Activated CD4-positive, alpha-beta T cell treated with anti-CD3 and anti-CD28 coated beads, Interleukin-2, Interleukin-4, amounts not matched to agents 100 ng/mL and 50 ng/mL, durations not matched to agents 16 hours and 8 hours (primary cell): ENCODE measurements at regions not wholly inside any gene's neighbourhood (a gene's known extent, or its start where the extent isn't known, plus 50 kb on each side); places are given as distances from the start of the nearest gene placed in this dataset.

Experiments
- DNase-seq: peaks from one replicate; pipeline ENCODE4 v3.0.0-alpha.2; 2020; ENCODE audit warnings: low spot score

GRCh38 chr5:114657342-114658130, 295.7 kb downstream of the KCNN2 start:
- no peak for DNase-seq

GRCh38 chr5:114649878-114650277, 288.0 kb downstream of the KCNN2 start:
- no peak for DNase-seq

- DNase-seq = no peak
Measured at GRCh38 chr5:114648940-114649339, 287.1 kb downstream of the KCNN2 start.

- DNase-seq = no peak
Measured at GRCh38 chr5:114644576-114644975, 282.7 kb downstream of the KCNN2 start.

- DNase-seq = no peak
Measured at GRCh38 chr5:114636271-114636670, 274.4 kb downstream of the KCNN2 start.

GRCh38 chr5:114634967-114635901, 273.4 kb downstream of the KCNN2 start:
- no peak for DNase-seq

- no peak for DNase-seq
Measured at GRCh38 chr5:114634517-114634916, 272.6 kb downstream of the KCNN2 start.

GRCh38 chr5:114612406-114612805, 250.5 kb downstream of the KCNN2 start:
- DNase-seq = no peak

GRCh38 chr5:114581136-114581535, 219.3 kb downstream of the KCNN2 start:
- no peak for DNase-seq

- no peak for DNase-seq
Measured at GRCh38 chr5:114565871-114566270, 204.0 kb downstream of the KCNN2 start.

- DNase-seq = no peak
Measured at GRCh38 chr5:114565139-114565538, 203.3 kb downstream of the KCNN2 start.

- no peak for DNase-seq
Measured at GRCh38 chr5:114561415-114561814, 199.5 kb downstream of the KCNN2 start.
